Neural progenitor cell (in vitro differentiated cells): ENCODE measurements at regions not wholly inside any gene's neighbourhood (a gene's known extent, or its start where the extent isn't known, plus 50 kb on each side); places are given as distances from the start of the nearest gene placed in this dataset.

Experiments
- DNase-seq: peaks from one replicate; pipeline ENCODE4 v3.0.0-alpha.2; 2016; ENCODE audit warnings: low spot score
- H2AFZ ChIP-seq: fragments of 200-600 bp; sonication (generic); replicated peaks from 2 replicates; pipeline ENCODE4 v1.6.1; 2016; ENCODE audit warnings: antibody characterized with exemption
- H3F3A ChIP-seq: fragments of 200-600 bp; sonication (generic); 2 replicates; pipeline ENCODE4 v1.6.1; 2016; ENCODE audit warnings: antibody characterized with exemption, low read depth
- H3K27ac ChIP-seq: fragments of 200-600 bp; sonication (generic); 2 replicates; pipeline ENCODE4 v1.5.1; 2016; ENCODE audit warnings: mild to moderate bottlenecking
- H3K27me3 ChIP-seq: fragments of 200-600 bp; sonication (generic); 2 replicates; pipeline ENCODE4 v1.6.1; 2016; ENCODE audit warnings: mild to moderate bottlenecking, moderate library complexity
- H3K36me3 ChIP-seq: fragments of 200-600 bp; sonication (generic); 2 replicates; pipeline ENCODE4 v1.5.1; 2016
- H3K4me1 ChIP-seq: fragments of 200-600 bp; sonication (generic); 2 replicates; pipeline ENCODE4 v1.6.1; 2016; ENCODE audit warnings: mixed run types
- H3K4me2 ChIP-seq: fragments of 200-600 bp; sonication (generic); 2 replicates; pipeline ENCODE4 v1.6.1; 2016
- H3K4me3 ChIP-seq: fragments of 200-600 bp; sonication (generic); 2 replicates; pipeline ENCODE4 v1.5.1; 2016
- H3K79me2 ChIP-seq: fragments of 200-600 bp; sonication (generic); 2 replicates; pipeline ENCODE4 v1.6.1; 2016; ENCODE audit warnings: low read depth
- H3K9ac ChIP-seq: fragments of 200-600 bp; sonication (generic); 2 replicates; pipeline ENCODE4 v1.6.1; 2016
- H3K9me3 ChIP-seq: fragments of 200-600 bp; sonication (generic); 2 replicates; pipeline ENCODE4 v1.5.1; 2016; ENCODE audit warnings: low read depth
- H4K20me1 ChIP-seq: fragments of 200-600 bp; sonication (generic); 2 replicates; pipeline ENCODE4 v1.6.1; 2016; ENCODE audit warnings: low read depth
- H3K27ac Mint-ChIP-seq: 3 replicates; pipeline ENCODE4 v1.8.0; 2021; ENCODE audit warnings: mixed read lengths
- H3K27me3 Mint-ChIP-seq: 2 replicates; pipeline ENCODE4 v1.8.0; 2022; ENCODE audit warnings: low read depth, mild to moderate bottlenecking, inconsistent platforms, moderate library complexity, mixed read lengths; ENCODE audit not compliant: insufficient read depth
- H3K36me3 Mint-ChIP-seq: 3 replicates; pipeline ENCODE4 v1.8.0; 2021; ENCODE audit warnings: mixed read lengths
- H3K4me1 Mint-ChIP-seq: 3 replicates; pipeline ENCODE4 v1.8.0; 2021; ENCODE audit warnings: mixed read lengths
- H3K4me3 Mint-ChIP-seq: 3 replicates; pipeline ENCODE4 v1.8.0; 2021; ENCODE audit warnings: mild to moderate bottlenecking, moderate library complexity, mixed read lengths
- H3K9me3 Mint-ChIP-seq: 3 replicates; pipeline ENCODE4 v1.8.0; 2020; ENCODE audit warnings: mixed read lengths
- CTCF ChIP-seq: fragments of 200-600 bp; sonication (generic); IDR thresholded peaks from 2 replicates; pipeline ENCODE4 v1.5.1; 2017; ENCODE audit warnings: antibody characterized with exemption, mild to moderate bottlenecking
- EZH2 ChIP-seq: fragments of 200-600 bp; sonication (generic); IDR thresholded peaks from 2 replicates; pipeline ENCODE4 v1.6.1; 2017; ENCODE audit warnings: antibody characterized with exemption, mild to moderate bottlenecking, moderate library complexity
- EZH2phosphoT487 ChIP-seq: fragments of 200-600 bp; sonication (generic); IDR thresholded peaks from 2 replicates; pipeline ENCODE4 v1.6.1; 2017; ENCODE audit warnings: antibody characterized with exemption

GRCh38 chr4:110352670-110353442 is 123.1 kb upstream of the ENPEP start:
- Mint-ChIP-seq H3K9me3 (peaks cover 2% of the 10 kb centered on the region), H3K4me3 (no peak overlapping the region), H3K27ac (no peak overlapping the region), H3K27me3 (no peaks in the 10 kb centered on the region), H3K4me1 (no peaks in the 10 kb centered on the region), H3K36me3 (no peaks in the 10 kb centered on the region)
- no peak for DNase-seq
- H3K27me3 ChIP-seq = no peaks in the 10 kb centered on the region
- no peaks in the 10 kb centered on the region for H3F3A ChIP-seq
- no peaks in the 10 kb centered on the region for H3K9me3 ChIP-seq
- no peaks in the 10 kb centered on the region for H3K36me3 ChIP-seq
- TF ChIP-seq EZH2 (no peak), CTCF (no peak), EZH2phosphoT487 (no peak)
- H3K27ac ChIP-seq = no peak overlapping the region
- H3K4me1 ChIP-seq = no peaks in the 10 kb centered on the region
- no peaks in the 10 kb centered on the region for H3K79me2 ChIP-seq
- no peak overlapping the region for H2AFZ ChIP-seq
- H3K9ac ChIP-seq = no peak overlapping the region
- H3K4me3 ChIP-seq = no peak overlapping the region
- H4K20me1 ChIP-seq = no peaks in the 10 kb centered on the region
- no peak overlapping the region for H3K4me2 ChIP-seq

- Mint-ChIP-seq H3K27me3 (no peaks in the 10 kb centered on the region), H3K36me3 (no peaks in the 10 kb centered on the region), H3K4me1 (no peaks in the 10 kb centered on the region), H3K27ac (no peak overlapping the region), H3K4me3 (no peak overlapping the region), H3K9me3 (no peaks in the 10 kb centered on the region)
- Histone ChIP-seq H3K9ac (no peak overlapping the region), H2AFZ (no peak overlapping the region), H3K27ac (no peak overlapping the region), H4K20me1 (no peaks in the 10 kb centered on the region), H3K4me1 (no peaks in the 10 kb centered on the region), H3K9me3 (no peaks in the 10 kb centered on the region), H3K36me3 (no peaks in the 10 kb centered on the region), H3K4me2 (no peak overlapping the region), H3K79me2 (no peaks in the 10 kb centered on the region), H3K4me3 (no peak overlapping the region), H3K27me3 (no peaks in the 10 kb centered on the region), H3F3A (no peaks in the 10 kb centered on the region)
- no peak for DNase-seq
- TF ChIP-seq EZH2 (no peak), CTCF (no peak), EZH2phosphoT487 (no peak)
Observed at GRCh38 chr4:110348711-110349383, 127.1 kb upstream of the ENPEP start.

GRCh38 chr4:110347805-110348204 is 128.2 kb upstream of the ENPEP start:
- Histone ChIP-seq H4K20me1 (no peaks in the 10 kb centered on the region), H3K27ac (no peak overlapping the region), H3K4me1 (no peaks in the 10 kb centered on the region), H3K4me3 (no peak overlapping the region), H3K9ac (no peak overlapping the region), H3K79me2 (no peaks in the 10 kb centered on the region), H3K27me3 (no peaks in the 10 kb centered on the region), H3K4me2 (no peak overlapping the region), H3K9me3 (no peaks in the 10 kb centered on the region), H3K36me3 (no peaks in the 10 kb centered on the region), H3F3A (no peaks in the 10 kb centered on the region), H2AFZ (no peak overlapping the region)
- Mint-ChIP-seq H3K36me3 (no peaks in the 10 kb centered on the region), H3K4me3 (no peak overlapping the region), H3K4me1 (no peaks in the 10 kb centered on the region), H3K9me3 (no peaks in the 10 kb centered on the region), H3K27me3 (no peaks in the 10 kb centered on the region), H3K27ac (no peak overlapping the region)
- TF ChIP-seq EZH2phosphoT487 = no peak
- no peak for TF ChIP-seq EZH2
- TF ChIP-seq CTCF = no peak
- no peak for DNase-seq
